ENCODE measurements at regions not wholly inside any gene's neighbourhood (a gene's known extent, or its start where the extent isn't known, plus 50 kb on each side); places are given as distances from the start of the nearest gene placed in this dataset.

DNA sequence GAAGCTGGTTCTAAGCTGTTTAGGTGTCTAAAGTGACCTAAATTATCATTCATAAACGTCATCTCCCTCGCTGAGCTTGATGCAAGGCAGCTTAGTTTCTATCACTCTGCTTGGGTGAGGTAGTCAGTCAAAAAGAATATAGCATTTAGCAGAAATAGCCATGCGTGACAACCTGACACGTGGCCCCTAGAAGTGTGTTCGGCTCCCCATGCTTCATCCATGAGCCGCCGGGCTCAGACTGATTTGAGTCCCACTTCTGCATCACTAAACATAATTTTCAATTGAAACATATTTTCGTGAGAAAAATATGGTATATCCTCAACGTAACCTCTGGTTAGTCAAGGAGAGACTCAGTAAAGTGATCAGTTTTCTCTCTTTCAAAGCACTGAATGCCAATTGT lies 459.8 kb downstream of the IRS2 start:
- TF ChIP-seq CTCF (IDR thresholded peaks at IDR 0.05) (no peak), POLR2AphosphoS5 (IDR thresholded peaks at IDR 0.05) (no peak)

Data from gastroesophageal sphincter (tissue), 3 donors.